Neural cell (in vitro differentiated cells): ENCODE measurements at regions not wholly inside any gene's neighbourhood (a gene's known extent, or its start where the extent isn't known, plus 50 kb on each side); places are given as distances from the start of the nearest gene placed in this dataset.

ENCODE experiments used
- H2AFZ ChIP-seq: fragments of 200-600, 300-800 bp; sonication (generic), shearing (Covaris generic); 2 replicates; pipeline ENCODE4 v1.6.0; 2014; ENCODE audit warnings: low read depth, mild to moderate bottlenecking, antibody characterized with exemption, low read length, moderate library complexity
- H3F3A ChIP-seq: fragments of 200-600 bp; shearing (Covaris generic); 2 replicates; pipeline ENCODE4 v1.6.1; 2016; ENCODE audit warnings: mild to moderate bottlenecking, moderate library complexity, mixed read lengths, antibody characterized with exemption, low read length; ENCODE audit not compliant: insufficient read depth, poor library complexity, severe bottlenecking
- H3K27ac ChIP-seq: fragments of 200-600, 300-800 bp; sonication (generic), shearing (Covaris generic); 2 replicates; pipeline ENCODE4 v1.5.1; 2014; ENCODE audit warnings: mild to moderate bottlenecking, low read length, moderate library complexity
- H3K27me3 ChIP-seq: fragments of 300-800, 200-600 bp; sonication (generic), shearing (Covaris generic); 2 replicates; pipeline ENCODE4 v1.6.0; 2014; ENCODE audit warnings: mild to moderate bottlenecking, low read depth, low read length, moderate library complexity; ENCODE audit not compliant: insufficient read depth
- H3K36me3 ChIP-seq: fragments of 300-800, 200-600 bp; sonication (generic), shearing (Covaris generic); 2 replicates; pipeline ENCODE4 v1.5.1; 2014; ENCODE audit warnings: mild to moderate bottlenecking, antibody characterized with exemption, low read length, moderate library complexity; ENCODE audit not compliant: insufficient read depth
- H3K4me2 ChIP-seq: fragments of 300-800, 200-600 bp; sonication (generic), shearing (Covaris generic); 2 replicates; pipeline ENCODE4 v1.6.0; 2014; ENCODE audit warnings: mild to moderate bottlenecking, low read length
- H3K4me3 ChIP-seq: fragments of 300-800, 200-600 bp; sonication (generic), shearing (Covaris generic); 2 replicates; pipeline ENCODE4 v1.5.1; 2014; ENCODE audit warnings: mild to moderate bottlenecking, low read length, moderate library complexity
- H3K79me2 ChIP-seq: fragments of 200-600 bp; shearing (Covaris generic); replicated peaks from 2 replicates; pipeline ENCODE4 v1.6.0; 2014; ENCODE audit warnings: mild to moderate bottlenecking, low read length, moderate library complexity; ENCODE audit not compliant: insufficient read depth
- H3K9ac ChIP-seq: fragments of 300-800, 200-600 bp; sonication (generic), shearing (Covaris generic); 2 replicates; pipeline ENCODE4 v1.6.1; 2016; ENCODE audit warnings: mild to moderate bottlenecking, low read length, mixed read lengths
- H3K9me2 ChIP-seq: fragments of 200-600 bp; shearing (Covaris generic); 2 replicates; pipeline ENCODE4 v1.6.1; 2016; ENCODE audit warnings: mild to moderate bottlenecking, low read length, mixed read lengths; ENCODE audit not compliant: insufficient read depth
- H3K9me3 ChIP-seq: fragments of 200-600, 300-800 bp; sonication (generic), shearing (Covaris generic); 2 replicates; pipeline ENCODE4 v1.6.1; 2016; ENCODE audit warnings: mild to moderate bottlenecking, mixed run types, low read length, moderate library complexity, mixed read lengths
- H4K20me1 ChIP-seq: fragments of 200-600 bp; shearing (Covaris generic); 2 replicates; pipeline ENCODE4 v1.6.1; 2016; ENCODE audit warnings: mild to moderate bottlenecking, mixed run types; ENCODE audit not compliant: insufficient read depth
- EP300 ChIP-seq: fragments of 450-650 bp; conservative IDR thresholded peaks from 2 replicates; pipeline ENCODE4 v1.6.1; 2014; ENCODE audit warnings: antibody characterized with exemption, mild to moderate bottlenecking, moderate library complexity; ENCODE audit not compliant: poor library complexity, severe bottlenecking
- EZH2 ChIP-seq: fragments of 200-600, 300-800 bp; shearing (Covaris generic), sonication (generic); IDR thresholded peaks from 2 replicates; pipeline ENCODE4 v1.6.1; 2014; ENCODE audit warnings: antibody characterized with exemption, low read length, borderline replicate concordance, mild to moderate bottlenecking; ENCODE audit not compliant: insufficient read depth, poor library complexity, severe bottlenecking
- MXI1 ChIP-seq: fragments of 450-650 bp; conservative IDR thresholded peaks from 2 replicates; pipeline ENCODE4 v1.6.1; 2014; ENCODE audit warnings: antibody characterized with exemption, mild to moderate bottlenecking; ENCODE audit not compliant: poor library complexity, severe bottlenecking
- POLR2AphosphoS5 ChIP-seq: IDR thresholded peaks from 2 replicates; pipeline ENCODE4 v1.6.1; 2012
- RAD21 ChIP-seq: fragments of 450-650 bp; conservative IDR thresholded peaks from 2 replicates; pipeline ENCODE4 v1.6.1; 2014; ENCODE audit warnings: antibody characterized with exemption, mild to moderate bottlenecking, moderate library complexity
- SMC3 ChIP-seq: fragments of 450-650 bp; conservative IDR thresholded peaks from 2 replicates; pipeline ENCODE4 v1.6.1; 2014; ENCODE audit warnings: antibody characterized with exemption, mild to moderate bottlenecking, moderate library complexity; ENCODE audit not compliant: poor library complexity
- TF ChIP-seq, protein P1 (sequence below): IDR thresholded peaks from 2 replicates; pipeline ENCODE4 v1.6.1; 2012; ENCODE audit warnings: borderline replicate concordance
- TF ChIP-seq, protein P2 (sequence below): fragments of 450-650 bp; IDR thresholded peaks from 2 replicates; pipeline ENCODE4 v1.5.1; 2014; ENCODE audit warnings: antibody characterized with exemption, mild to moderate bottlenecking, moderate library complexity; ENCODE audit not compliant: poor library complexity, severe bottlenecking

DNA sequence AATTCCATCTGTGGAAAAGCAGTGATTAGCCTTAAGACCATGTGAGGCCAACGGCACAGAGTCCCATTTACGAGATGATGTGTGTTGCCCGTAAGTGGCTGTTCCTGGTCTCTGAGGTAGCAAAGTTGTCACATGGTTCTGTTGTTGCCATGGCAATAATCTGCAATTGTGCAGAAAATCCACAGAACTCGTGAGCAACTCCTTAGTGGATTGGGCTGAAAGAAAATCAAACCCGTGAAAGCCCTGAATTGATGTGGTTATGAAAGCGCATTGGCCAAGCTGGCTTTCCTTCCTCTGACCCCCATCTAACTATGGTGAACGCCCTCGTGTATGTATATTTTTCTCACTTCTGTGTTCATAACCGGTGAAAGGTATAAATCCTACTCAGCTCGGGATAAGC, 614.7 kb downstream of the EBF1 start:
- TF ChIP-seq, protein P1, sequence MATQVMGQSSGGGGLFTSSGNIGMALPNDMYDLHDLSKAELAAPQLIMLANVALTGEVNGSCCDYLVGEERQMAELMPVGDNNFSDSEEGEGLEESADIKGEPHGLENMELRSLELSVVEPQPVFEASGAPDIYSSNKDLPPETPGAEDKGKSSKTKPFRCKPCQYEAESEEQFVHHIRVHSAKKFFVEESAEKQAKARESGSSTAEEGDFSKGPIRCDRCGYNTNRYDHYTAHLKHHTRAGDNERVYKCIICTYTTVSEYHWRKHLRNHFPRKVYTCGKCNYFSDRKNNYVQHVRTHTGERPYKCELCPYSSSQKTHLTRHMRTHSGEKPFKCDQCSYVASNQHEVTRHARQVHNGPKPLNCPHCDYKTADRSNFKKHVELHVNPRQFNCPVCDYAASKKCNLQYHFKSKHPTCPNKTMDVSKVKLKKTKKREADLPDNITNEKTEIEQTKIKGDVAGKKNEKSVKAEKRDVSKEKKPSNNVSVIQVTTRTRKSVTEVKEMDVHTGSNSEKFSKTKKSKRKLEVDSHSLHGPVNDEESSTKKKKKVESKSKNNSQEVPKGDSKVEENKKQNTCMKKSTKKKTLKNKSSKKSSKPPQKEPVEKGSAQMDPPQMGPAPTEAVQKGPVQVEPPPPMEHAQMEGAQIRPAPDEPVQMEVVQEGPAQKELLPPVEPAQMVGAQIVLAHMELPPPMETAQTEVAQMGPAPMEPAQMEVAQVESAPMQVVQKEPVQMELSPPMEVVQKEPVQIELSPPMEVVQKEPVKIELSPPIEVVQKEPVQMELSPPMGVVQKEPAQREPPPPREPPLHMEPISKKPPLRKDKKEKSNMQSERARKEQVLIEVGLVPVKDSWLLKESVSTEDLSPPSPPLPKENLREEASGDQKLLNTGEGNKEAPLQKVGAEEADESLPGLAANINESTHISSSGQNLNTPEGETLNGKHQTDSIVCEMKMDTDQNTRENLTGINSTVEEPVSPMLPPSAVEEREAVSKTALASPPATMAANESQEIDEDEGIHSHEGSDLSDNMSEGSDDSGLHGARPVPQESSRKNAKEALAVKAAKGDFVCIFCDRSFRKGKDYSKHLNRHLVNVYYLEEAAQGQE: peak; percentile 18
- TF ChIP-seq EZH2 (no peak), SMC3 (no peak), MXI1 (no peak), RAD21 (no peak), POLR2AphosphoS5 (peak; percentile 19), EP300 (no peak)
- TF ChIP-seq, protein P2, sequence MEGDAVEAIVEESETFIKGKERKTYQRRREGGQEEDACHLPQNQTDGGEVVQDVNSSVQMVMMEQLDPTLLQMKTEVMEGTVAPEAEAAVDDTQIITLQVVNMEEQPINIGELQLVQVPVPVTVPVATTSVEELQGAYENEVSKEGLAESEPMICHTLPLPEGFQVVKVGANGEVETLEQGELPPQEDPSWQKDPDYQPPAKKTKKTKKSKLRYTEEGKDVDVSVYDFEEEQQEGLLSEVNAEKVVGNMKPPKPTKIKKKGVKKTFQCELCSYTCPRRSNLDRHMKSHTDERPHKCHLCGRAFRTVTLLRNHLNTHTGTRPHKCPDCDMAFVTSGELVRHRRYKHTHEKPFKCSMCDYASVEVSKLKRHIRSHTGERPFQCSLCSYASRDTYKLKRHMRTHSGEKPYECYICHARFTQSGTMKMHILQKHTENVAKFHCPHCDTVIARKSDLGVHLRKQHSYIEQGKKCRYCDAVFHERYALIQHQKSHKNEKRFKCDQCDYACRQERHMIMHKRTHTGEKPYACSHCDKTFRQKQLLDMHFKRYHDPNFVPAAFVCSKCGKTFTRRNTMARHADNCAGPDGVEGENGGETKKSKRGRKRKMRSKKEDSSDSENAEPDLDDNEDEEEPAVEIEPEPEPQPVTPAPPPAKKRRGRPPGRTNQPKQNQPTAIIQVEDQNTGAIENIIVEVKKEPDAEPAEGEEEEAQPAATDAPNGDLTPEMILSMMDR: no peak
- Histone ChIP-seq H3K4me2 (no peak overlapping the region), H3F3A (no peaks in the 10 kb centered on the region), H3K9ac (peak overlapping the region; percentile 17), H4K20me1 (no peaks in the 10 kb centered on the region), H2AFZ (no peak overlapping the region), H3K27me3 (no peaks in the 10 kb centered on the region), H3K9me3 (no peaks in the 10 kb centered on the region), H3K27ac (peak overlapping the region; percentile 69), H3K79me2 (no peaks in the 10 kb centered on the region), H3K9me2 (no peaks in the 10 kb centered on the region), H3K4me3 (no peak overlapping the region), H3K36me3 (no peaks in the 10 kb centered on the region)

DNA sequence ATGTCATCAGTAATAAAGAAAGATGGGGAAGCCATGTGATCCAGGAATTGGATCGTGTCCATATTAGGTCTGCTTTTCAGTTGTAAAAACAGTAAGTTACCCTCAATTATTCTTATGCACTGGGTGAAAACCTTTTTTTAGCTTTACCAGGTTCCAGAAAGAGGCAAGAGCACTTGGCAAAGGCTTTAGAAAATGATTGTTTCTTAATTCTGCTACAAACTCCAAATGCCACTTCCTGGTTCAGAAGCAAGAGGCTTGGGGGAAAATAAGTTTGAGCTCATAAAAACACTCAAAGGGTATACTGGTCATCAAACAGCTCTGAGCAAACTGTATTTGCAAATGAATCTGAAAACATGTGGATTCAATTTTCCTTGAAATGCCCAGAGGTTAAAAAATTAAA, 615.6 kb downstream of the EBF1 start:
- Histone ChIP-seq H3F3A (no peaks in the 10 kb centered on the region), H3K4me2 (no peak overlapping the region)

More for the DNA sequence above, 615.6 kb downstream of the EBF1 start:
- H3K36me3 ChIP-seq: no peaks in the 10 kb centered on the region
- H3K79me2 ChIP-seq: no peaks in the 10 kb centered on the region
- H3K27me3 ChIP-seq: no peaks in the 10 kb centered on the region
- H4K20me1 ChIP-seq: no peaks in the 10 kb centered on the region
- peak overlapping the region; percentile 69 for H3K27ac ChIP-seq
- no peaks in the 10 kb centered on the region for H3K9me2 ChIP-seq
- no peak overlapping the region for H3K9ac ChIP-seq
- no peak overlapping the region for H2AFZ ChIP-seq
- no peak for TF ChIP-seq EZH2
- TF ChIP-seq, protein P2: no peak
- no peaks in the 10 kb centered on the region for H3K9me3 ChIP-seq
- H3K4me3 ChIP-seq: no peak overlapping the region
